GM04503 (cell line): ENCODE measurements at regions not wholly inside any gene's neighbourhood (a gene's known extent, or its start where the extent isn't known, plus 50 kb on each side); places are given as distances from the start of the nearest gene placed in this dataset.
"Not testable (repeated sequence)": the region's sequence is repeated elsewhere in the genome, so short reads cannot be mapped to it uniquely, and the experiment has no call there.

Experiments
- DNase-seq: peaks from one replicate; pipeline ENCODE4 v3.0.0-alpha.2; 2012; ENCODE audit warnings: low read depth

GRCh38 chr4:92012899-92013867 is 290.6 kb upstream of the GRID2 start:
- DNase-seq, result no peak

- no peak for DNase-seq
Observed at GRCh38 chr4:92014067-92014466, 289.7 kb upstream of the GRID2 start.

GRCh38 chr4:92021203-92021602 is 282.6 kb upstream of the GRID2 start:
- DNase-seq, result no peak

GRCh38 chr4:92021788-92022187 is 282.0 kb upstream of the GRID2 start:
- DNase-seq, result no peak

GRCh38 chr4:92028830-92029229 is 274.9 kb upstream of the GRID2 start:
- DNase-seq, result not testable (repeated sequence)

GRCh38 chr4:92031825-92032224 is 271.9 kb upstream of the GRID2 start:
- no peak for DNase-seq

- DNase-seq, result no peak
Observed at GRCh38 chr4:92035666-92036065, 268.1 kb upstream of the GRID2 start.

GRCh38 chr4:92045718-92046117 is 258.0 kb upstream of the GRID2 start:
- no peak for DNase-seq

- DNase-seq, result no peak
Observed at GRCh38 chr4:92047209-92047875, 256.4 kb upstream of the GRID2 start.

GRCh38 chr4:92050875-92051274 is 252.9 kb upstream of the GRID2 start:
- DNase-seq, result no peak

GRCh38 chr4:92059615-92060014 is 244.2 kb upstream of the GRID2 start:
- DNase-seq, result no peak

GRCh38 chr4:92060333-92060732 is 243.4 kb upstream of the GRID2 start:
- DNase-seq, result no peak

- no peak for DNase-seq
Observed at GRCh38 chr4:92064574-92064973, 239.2 kb upstream of the GRID2 start.

- DNase-seq, result no peak
Observed at GRCh38 chr4:92066485-92066884, 237.3 kb upstream of the GRID2 start.

- DNase-seq, result no peak
Observed at GRCh38 chr4:92071587-92071986, 232.2 kb upstream of the GRID2 start.

GRCh38 chr4:92074839-92075238 is 228.9 kb upstream of the GRID2 start:
- no peak for DNase-seq

GRCh38 chr4:92090887-92091286 is 212.9 kb upstream of the GRID2 start:
- DNase-seq, result no peak

- DNase-seq, result no peak
Observed at GRCh38 chr4:92091335-92091734, 212.4 kb upstream of the GRID2 start.

GRCh38 chr4:92099861-92100260 is 203.9 kb upstream of the GRID2 start:
- no peak for DNase-seq

GRCh38 chr4:92100975-92101374 is 202.8 kb upstream of the GRID2 start:
- no peak for DNase-seq

- DNase-seq, result no peak
Observed at GRCh38 chr4:92101737-92102172, 202.0 kb upstream of the GRID2 start.

- DNase-seq, result no peak
Observed at GRCh38 chr4:92104506-92104905, 199.3 kb upstream of the GRID2 start.

GRCh38 chr4:92106816-92107215 is 196.9 kb upstream of the GRID2 start:
- DNase-seq, result no peak
